GM18505 (cell line): ENCODE measurements at regions not wholly inside any gene's neighbourhood (a gene's known extent, or its start where the extent isn't known, plus 50 kb on each side); places are given as distances from the start of the nearest gene placed in this dataset.
"Not testable (repeated sequence)": the region's sequence is repeated elsewhere in the genome, so short reads cannot be mapped to it uniquely, and the experiment has no call there.

Experiments
- ATAC-seq: cut with Tn5 transposase; IDR thresholded peaks from one replicate; pipeline ENCODE4 v1.9.1; 2021; ENCODE audit not compliant: unreplicated experiment
- POLR2A ChIP-seq: IDR thresholded peaks from 4 replicates; pipeline ENCODE4 v1.6.1; 2011; ENCODE audit warnings: borderline replicate concordance; ENCODE audit not compliant: insufficient read depth, insufficient read length; ENCODE audit errors: extremely low read depth

GRCh38 chr10:78460204-78460603 lies 426.5 kb downstream of the RPS24 start:
- no peak for ATAC-seq
- no peak for TF ChIP-seq POLR2A

GRCh38 chr10:78461333-78461732 lies 427.7 kb downstream of the RPS24 start:
- no peak for ATAC-seq
- no peak for TF ChIP-seq POLR2A

- TF ChIP-seq POLR2A: no peak
- ATAC-seq: no peak
These were observed 428.5 kb downstream of the RPS24 start for GRCh38 chr10:78462176-78462575.

- ATAC-seq: no peak
- TF ChIP-seq POLR2A: no peak
These were observed 429.1 kb downstream of the RPS24 start for GRCh38 chr10:78462726-78463228.

GRCh38 chr10:78464118-78464855 lies 430.6 kb downstream of the RPS24 start:
- ATAC-seq: no peak

GRCh38 chr10:78464856-78465267 lies 431.2 kb downstream of the RPS24 start:
- TF ChIP-seq POLR2A: no peak
- ATAC-seq: no peak

More at GRCh38 chr10:78464118-78464855, 430.6 kb downstream of the RPS24 start:
- TF ChIP-seq POLR2A: no peak

GRCh38 chr10:78465431-78465830 lies 431.8 kb downstream of the RPS24 start:
- no peak for TF ChIP-seq POLR2A
- ATAC-seq: no peak

- no peak for ATAC-seq
- no peak for TF ChIP-seq POLR2A
These were observed 433.9 kb downstream of the RPS24 start for GRCh38 chr10:78467496-78468106.

GRCh38 chr10:78468731-78469130 lies 435.1 kb downstream of the RPS24 start:
- not testable (repeated sequence) for ATAC-seq

- TF ChIP-seq POLR2A: no peak
- ATAC-seq: no peak
These were observed 436.8 kb downstream of the RPS24 start for GRCh38 chr10:78470267-78471103.

- no peak for TF ChIP-seq POLR2A
- ATAC-seq: no peak
These were observed 437.7 kb downstream of the RPS24 start for GRCh38 chr10:78471326-78471722.

GRCh38 chr10:78471723-78472550 lies 438.3 kb downstream of the RPS24 start:
- ATAC-seq: no peak
- TF ChIP-seq POLR2A: no peak

GRCh38 chr10:78472551-78472890 lies 438.9 kb downstream of the RPS24 start:
- no peak for ATAC-seq
- no peak for TF ChIP-seq POLR2A
